ENCODE measurements at regions not wholly inside any gene's neighbourhood (a gene's known extent, or its start where the extent isn't known, plus 50 kb on each side); places are given as distances from the start of the nearest gene placed in this dataset.

- DNase-seq (ENCODE audit: low spot score), result no peak
- TF ChIP-seq, protein P1, sequence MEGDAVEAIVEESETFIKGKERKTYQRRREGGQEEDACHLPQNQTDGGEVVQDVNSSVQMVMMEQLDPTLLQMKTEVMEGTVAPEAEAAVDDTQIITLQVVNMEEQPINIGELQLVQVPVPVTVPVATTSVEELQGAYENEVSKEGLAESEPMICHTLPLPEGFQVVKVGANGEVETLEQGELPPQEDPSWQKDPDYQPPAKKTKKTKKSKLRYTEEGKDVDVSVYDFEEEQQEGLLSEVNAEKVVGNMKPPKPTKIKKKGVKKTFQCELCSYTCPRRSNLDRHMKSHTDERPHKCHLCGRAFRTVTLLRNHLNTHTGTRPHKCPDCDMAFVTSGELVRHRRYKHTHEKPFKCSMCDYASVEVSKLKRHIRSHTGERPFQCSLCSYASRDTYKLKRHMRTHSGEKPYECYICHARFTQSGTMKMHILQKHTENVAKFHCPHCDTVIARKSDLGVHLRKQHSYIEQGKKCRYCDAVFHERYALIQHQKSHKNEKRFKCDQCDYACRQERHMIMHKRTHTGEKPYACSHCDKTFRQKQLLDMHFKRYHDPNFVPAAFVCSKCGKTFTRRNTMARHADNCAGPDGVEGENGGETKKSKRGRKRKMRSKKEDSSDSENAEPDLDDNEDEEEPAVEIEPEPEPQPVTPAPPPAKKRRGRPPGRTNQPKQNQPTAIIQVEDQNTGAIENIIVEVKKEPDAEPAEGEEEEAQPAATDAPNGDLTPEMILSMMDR (IDR thresholded peaks at IDR 0.05), result no peak
- Mint-ChIP-seq H3K36me3 (ENCODE audit: low read depth) (peaks cover 4% of the 10 kb centered on the region), H3K4me3 (ENCODE audit: unreplicated experiment) (no peak overlapping the region), H3K4me1 (ENCODE audit: low read depth) (peaks cover 35% of the 10 kb centered on the region), H3K27me3 (ENCODE audit: low read depth) (no peaks in the 10 kb centered on the region), H3K9me3 (ENCODE audit: low read depth) (peaks cover 12% of the 10 kb centered on the region), H3K27ac (ENCODE audit: unreplicated experiment) (no peak overlapping the region)
Measured at GRCh38 chr11:26942356-26942755, 51.6 kb upstream of the FIBIN start.

- peaks cover 47% of the 10 kb centered on the region for H3K4me1 Mint-ChIP-seq (ENCODE audit: low read depth)
- H3K36me3 Mint-ChIP-seq (ENCODE audit: low read depth), result peaks cover 4% of the 10 kb centered on the region
- TF ChIP-seq, protein P1 (IDR thresholded peaks at IDR 0.05), result no peak
- H3K4me3 Mint-ChIP-seq (ENCODE audit: unreplicated experiment), result no peak overlapping the region
- no peak for DNase-seq (ENCODE audit: low spot score)
- no peaks in the 10 kb centered on the region for H3K27me3 Mint-ChIP-seq (ENCODE audit: low read depth)
- H3K27ac Mint-ChIP-seq (ENCODE audit: unreplicated experiment), result no peak overlapping the region
- H3K9me3 Mint-ChIP-seq (ENCODE audit: low read depth), result peaks cover 14% of the 10 kb centered on the region
Measured at GRCh38 chr11:26943636-26944035, 50.3 kb upstream of the FIBIN start.
